ENCODE measurements at regions not wholly inside any gene's neighbourhood (a gene's known extent, or its start where the extent isn't known, plus 50 kb on each side); places are given as distances from the start of the nearest gene placed in this dataset.

- Histone ChIP-seq H3K27me3 (ENCODE audit: control insufficient read depth in 4 of 4, insufficient read depth in 4 of 4, low read length in 3 of 4) (no peaks in the 10 kb centered on the region), H3K27ac (ENCODE audit: low read depth in 1 of 2, low read length in 2 of 2) (no peak overlapping the region), H3K36me3 (ENCODE audit: control insufficient read depth in 4 of 4, insufficient read depth in 3 of 4, low read depth in 1 of 4, low read length in 3 of 4) (no peaks in the 10 kb centered on the region), H3K4me3 (ENCODE audit: low read depth in 1 of 3, low read length in 3 of 3) (no peak overlapping the region), H3K9me3 (ENCODE audit: control insufficient read depth in 4 of 4, low read length in 3 of 4) (no peaks in the 10 kb centered on the region), H3K9ac (ENCODE audit: low read depth in 1 of 2, low read length in 2 of 2) (no peak overlapping the region), H3K4me1 (ENCODE audit: control insufficient read depth in 4 of 4, insufficient read depth in 4 of 4, low read length in 3 of 4) (no peaks in the 10 kb centered on the region)
- TF ChIP-seq CTCF (IDR thresholded peaks at IDR 0.05; ENCODE audit: low read depth, low read length, missing input control) (no peak), EGR1 (IDR thresholded peaks at IDR 0.05; ENCODE audit: low read depth in 2 of 2) (no peak), FOXA1 (IDR thresholded peaks at IDR 0.05) (no peak), RXRA (IDR thresholded peaks at IDR 0.05) (no peak), TAF1 (conservative IDR thresholded peaks at IDR 0.05) (no peak), REST (IDR thresholded peaks at IDR 0.05) (no peak), FOXA2 (IDR thresholded peaks at IDR 0.05) (no peak)
- WGBS, result 90% methylated on average over 4 of the region's 4 CpGs
- no peak for DNase-seq (ENCODE audit: low spot score)
Observed at GRCh38 chr4:151475035-151475714, 66.2 kb downstream of the FHIP1A start.

DNA sequence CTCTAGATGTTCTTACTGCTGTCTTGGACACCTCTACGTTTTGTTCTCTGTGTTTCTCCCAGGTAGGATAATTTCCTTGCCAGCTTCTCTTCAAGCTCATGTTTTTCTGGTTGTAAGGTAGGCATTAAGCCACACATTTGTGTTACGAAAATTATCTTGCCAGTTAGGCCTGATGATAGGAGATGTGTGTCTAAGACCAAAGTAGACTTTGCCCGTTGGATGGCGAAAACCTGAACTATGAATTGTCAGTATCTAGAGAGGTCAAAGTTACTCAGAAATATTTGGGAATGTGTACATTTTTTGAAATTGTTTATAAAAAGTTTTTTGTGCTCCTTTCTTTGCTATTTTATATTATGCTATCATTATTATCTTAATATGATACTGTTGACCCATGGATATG lies 72.8 kb downstream of the FHIP1A start:
- Histone ChIP-seq H3K9ac (ENCODE audit: low read depth in 1 of 2, low read length in 2 of 2) (no peak overlapping the region), H3K36me3 (ENCODE audit: control insufficient read depth in 4 of 4, insufficient read depth in 3 of 4, low read depth in 1 of 4, low read length in 3 of 4) (no peaks in the 10 kb centered on the region), H3K4me3 (ENCODE audit: low read depth in 1 of 3, low read length in 3 of 3) (no peak overlapping the region), H3K9me3 (ENCODE audit: control insufficient read depth in 4 of 4, low read length in 3 of 4) (no peaks in the 10 kb centered on the region), H3K27ac (ENCODE audit: low read depth in 1 of 2, low read length in 2 of 2) (no peak overlapping the region), H3K27me3 (ENCODE audit: control insufficient read depth in 4 of 4, insufficient read depth in 4 of 4, low read length in 3 of 4) (no peaks in the 10 kb centered on the region), H3K4me1 (ENCODE audit: control insufficient read depth in 4 of 4, insufficient read depth in 4 of 4, low read length in 3 of 4) (peaks cover 2 to 12% (median 9%) of the 10 kb centered on the region in 4 donors)
- WGBS, result 32% methylated on average over 4 of the region's 4 CpGs
- DNase-seq (ENCODE audit: low spot score), result no peak
- TF ChIP-seq GABPA (IDR thresholded peaks at IDR 0.05 in 1 of 2, conservative IDR thresholded peaks at IDR 0.05 in 1 of 2), result no peak
- TF ChIP-seq YY1 (IDR thresholded peaks at IDR 0.05), result peak; percentile 66
- peak; percentile 91 for TF ChIP-seq HNF4G (IDR thresholded peaks at IDR 0.05)
- TF ChIP-seq, protein P1, sequence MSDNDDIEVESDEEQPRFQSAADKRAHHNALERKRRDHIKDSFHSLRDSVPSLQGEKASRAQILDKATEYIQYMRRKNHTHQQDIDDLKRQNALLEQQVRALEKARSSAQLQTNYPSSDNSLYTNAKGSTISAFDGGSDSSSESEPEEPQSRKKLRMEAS (IDR thresholded peaks at IDR 0.05), result peak; percentile 58
- peak; percentile 62 for TF ChIP-seq ZBTB33 (IDR thresholded peaks at IDR 0.05)
- TF ChIP-seq EGR1 (IDR thresholded peaks at IDR 0.05; ENCODE audit: low read depth in 2 of 2), result no peak
- peak; percentile 63 for TF ChIP-seq SP1 (IDR thresholded peaks at IDR 0.05)
- peak; percentile 80 to 81 for TF ChIP-seq RXRA (IDR thresholded peaks at IDR 0.05)
- TF ChIP-seq FOXA2 (IDR thresholded peaks at IDR 0.05), result peak; percentile 17
- TF ChIP-seq HNF4A (conservative IDR thresholded peaks at IDR 0.05), result peak; percentile 98 to 99
- TF ChIP-seq RAD21 (IDR thresholded peaks at IDR 0.05), result peak; percentile 34 to 44
- peak; percentile 40 for TF ChIP-seq NR2F2 (IDR thresholded peaks at IDR 0.05)
- TF ChIP-seq JUND (IDR thresholded peaks at IDR 0.05), result peak; percentile 64
- no peak for TF ChIP-seq REST (IDR thresholded peaks at IDR 0.05)
- no peak for TF ChIP-seq TAF1 (conservative IDR thresholded peaks at IDR 0.05)
- no peak for TF ChIP-seq FOXA1 (IDR thresholded peaks at IDR 0.05)
- no peak for TF ChIP-seq ATF3 (IDR thresholded peaks at IDR 0.05)
